Thymus (tissue), 11 donors: ENCODE measurements at regions not wholly inside any gene's neighbourhood (a gene's known extent, or its start where the extent isn't known, plus 50 kb on each side); places are given as distances from the start of the nearest gene placed in this dataset.

Experiments used
- DNase-seq, 9 donors: peaks; one replicate each; pipeline ENCODE4 v3.0.0-alpha.2; 2013; ENCODE audit warnings: low spot score in 9 of 9, low read depth in 6 of 9, missing footprints in 1 of 9
- H3K27ac ChIP-seq, 2 donors: one replicate each; pipeline ENCODE4 v1.5.1; 2013; ENCODE audit warnings: control low read depth in 1 of 2, low read depth in 1 of 2, low read length in 1 of 2, mild to moderate bottlenecking in 1 of 2, moderate library complexity in 1 of 2
- H3K27me3 ChIP-seq, 2 donors: one replicate each; pipeline ENCODE4 v1.5.1; 2013; ENCODE audit warnings: low read length in 1 of 2; ENCODE audit not compliant: control insufficient read depth in 2 of 2, insufficient read depth in 1 of 2
- H3K36me3 ChIP-seq, 2 donors: one replicate each; pipeline ENCODE4 v1.5.1; 2013; ENCODE audit warnings: low read length in 1 of 2, mild to moderate bottlenecking in 1 of 2, moderate library complexity in 1 of 2; ENCODE audit not compliant: control insufficient read depth in 2 of 2, insufficient read depth in 2 of 2
- H3K4me1 ChIP-seq, 2 donors: one replicate each; pipeline ENCODE4 v1.5.1; 2013; ENCODE audit warnings: low read length in 2 of 2; ENCODE audit not compliant: control insufficient read depth in 2 of 2, insufficient read depth in 2 of 2
- H3K4me3 ChIP-seq, 2 donors: one replicate each; pipeline ENCODE4 v1.5.1; 2013; ENCODE audit warnings: low read length in 2 of 2, control low read depth in 1 of 2, mild to moderate bottlenecking in 1 of 2
- H3K9me3 ChIP-seq, 2 donors: one replicate each; pipeline ENCODE4 v1.5.1; 2013; ENCODE audit warnings: low read length in 1 of 2, mild to moderate bottlenecking in 1 of 2; ENCODE audit not compliant: control insufficient read depth in 2 of 2, insufficient read depth in 1 of 2
- WGBS: extraction: QIAGEN DNeasy Blood & Tissue Kit; methylation state at CpG from one replicate; pipeline ENCODE4 v1.1.7; 2013; 5-methylcytosine and 5-hydroxymethylcytosine counted together
- donor health status: healthy.

GRCh38 chr15:93246266-93247242 is 157.5 kb upstream of the RGMA start:
- peak in 1 of 9 donors; percentile 34 for DNase-seq
- Histone ChIP-seq H3K9me3 (no peaks in the 10 kb centered on the region), H3K4me3 (no peak overlapping the region), H3K36me3 (no peaks in the 10 kb centered on the region), H3K4me1 (peaks cover 0 to 26% of the 10 kb centered on the region in 2 donors), H3K27me3 (no peaks in the 10 kb centered on the region), H3K27ac (peak overlapping the region in 1 of 2 donors; percentile 53)
- 95% methylated on average over 25 of the region's 25 CpGs for WGBS

- Histone ChIP-seq H3K4me3 (no peak overlapping the region), H3K27ac (no peak overlapping the region), H3K9me3 (no peaks in the 10 kb centered on the region), H3K27me3 (no peaks in the 10 kb centered on the region), H3K4me1 (peaks cover 0 to 26% of the 10 kb centered on the region in 2 donors), H3K36me3 (no peaks in the 10 kb centered on the region)
- WGBS = 92% methylated on average over 5 of the region's 5 CpGs
- no peak for DNase-seq
Measured at GRCh38 chr15:93245661-93246042, 156.6 kb upstream of the RGMA start.

- H3K4me1 ChIP-seq = peaks cover 0 to 26% of the 10 kb centered on the region in 2 donors
- no peaks in the 10 kb centered on the region for H3K9me3 ChIP-seq
- no peak overlapping the region for H3K27ac ChIP-seq
- H3K27me3 ChIP-seq = no peaks in the 10 kb centered on the region
- WGBS = 96% methylated on average over 26 of the region's 26 CpGs
- no peaks in the 10 kb centered on the region for H3K36me3 ChIP-seq
- no peak overlapping the region for H3K4me3 ChIP-seq
- DNase-seq = no peak
Measured at GRCh38 chr15:93244696-93245660, 156.0 kb upstream of the RGMA start.

- Histone ChIP-seq H3K27ac (no peak overlapping the region), H3K27me3 (no peaks in the 10 kb centered on the region), H3K9me3 (no peaks in the 10 kb centered on the region), H3K4me1 (peaks cover 0 to 26% of the 10 kb centered on the region in 2 donors), H3K36me3 (no peaks in the 10 kb centered on the region), H3K4me3 (no peak overlapping the region)
- WGBS = 93% methylated on average over 9 of the region's 9 CpGs
- no peak for DNase-seq
Measured at GRCh38 chr15:93243573-93243972, 154.6 kb upstream of the RGMA start.

DNA sequence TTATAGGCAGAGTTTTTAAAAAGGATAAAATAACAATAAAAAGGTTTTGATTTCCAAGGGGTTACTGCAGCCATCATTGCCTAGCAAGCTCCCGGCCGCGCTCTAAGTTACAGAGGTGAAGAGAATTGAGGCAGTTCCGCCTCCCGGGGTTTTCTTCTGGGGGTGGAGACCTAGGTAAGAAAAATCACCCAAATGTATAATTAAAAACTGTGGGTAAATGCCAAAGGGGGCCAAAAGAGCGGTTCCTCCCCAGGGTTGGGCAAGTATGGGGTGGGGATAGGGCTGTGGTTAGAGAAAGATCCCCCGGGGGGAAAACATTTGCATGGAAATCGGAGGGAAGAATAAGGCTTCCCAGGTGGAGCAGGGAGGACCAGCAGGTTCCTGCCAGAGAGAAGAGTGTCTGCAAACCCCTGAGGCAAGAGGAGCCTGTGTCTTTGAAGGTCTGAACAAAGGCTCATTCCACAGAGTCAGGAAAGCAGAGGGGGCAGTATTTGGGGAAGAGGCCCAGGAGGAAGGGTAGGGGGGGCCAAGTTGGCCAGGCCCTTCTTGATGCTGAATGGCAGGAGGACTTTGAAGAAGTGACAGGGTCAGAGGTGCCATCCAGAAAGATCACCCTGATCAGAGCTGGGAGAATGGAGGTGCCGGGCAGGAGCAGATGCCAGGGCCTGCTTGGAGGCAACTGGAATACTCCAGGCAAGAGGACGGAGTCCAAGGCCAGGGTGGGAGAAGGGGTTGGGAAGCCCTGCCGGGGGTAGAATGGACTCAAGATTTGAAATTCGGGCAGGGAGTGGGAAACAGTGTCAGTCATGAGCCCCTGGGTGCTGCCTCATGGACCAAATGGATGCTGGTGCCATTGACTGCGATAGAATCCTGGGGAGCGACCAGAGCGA is 152.9 kb upstream of the RGMA start:
- Histone ChIP-seq H3K36me3 (no peaks in the 10 kb centered on the region), H3K27ac (no peak overlapping the region), H3K27me3 (no peaks in the 10 kb centered on the region), H3K9me3 (no peaks in the 10 kb centered on the region), H3K4me3 (no peak overlapping the region), H3K4me1 (peaks cover 0 to 19% of the 10 kb centered on the region in 2 donors)
- 88% methylated on average over 15 of the region's 15 CpGs for WGBS
- DNase-seq = no peak

GRCh38 chr15:93239993-93240392 is 151.0 kb upstream of the RGMA start:
- Histone ChIP-seq H3K27ac (no peak overlapping the region), H3K27me3 (no peaks in the 10 kb centered on the region), H3K9me3 (no peaks in the 10 kb centered on the region), H3K4me3 (no peak overlapping the region), H3K36me3 (no peaks in the 10 kb centered on the region), H3K4me1 (peaks cover 0 to 17% of the 10 kb centered on the region in 2 donors)
- 100% methylated on average over 3 of the region's 3 CpGs for WGBS
- no peak for DNase-seq

DNA sequence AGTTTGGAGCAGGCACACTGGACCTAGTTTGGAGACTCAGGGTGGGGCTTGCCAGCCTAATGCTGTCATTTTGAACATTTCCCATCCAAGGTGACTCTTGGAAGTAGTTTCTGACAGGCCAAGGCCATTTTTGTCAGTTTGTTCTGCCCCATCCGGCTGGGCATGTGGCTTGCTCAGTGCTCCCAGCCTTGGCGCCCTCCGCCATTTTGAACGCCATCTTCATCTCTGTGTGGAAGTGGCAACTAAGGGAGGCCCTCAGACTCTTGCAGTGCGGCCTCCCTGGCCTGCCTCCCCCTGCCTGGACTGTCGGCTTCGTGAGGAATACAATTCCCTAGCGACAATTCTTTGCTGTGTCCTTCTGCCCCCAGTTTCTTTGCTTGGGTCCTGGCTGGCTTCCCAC is 150.6 kb upstream of the RGMA start:
- no peak overlapping the region for H3K4me3 ChIP-seq
- no peaks in the 10 kb centered on the region for H3K9me3 ChIP-seq
- no peak overlapping the region for H3K27ac ChIP-seq
- WGBS = 98% methylated on average over 8 of the region's 8 CpGs
- no peak for DNase-seq
- peaks cover 0 to 13% of the 10 kb centered on the region in 2 donors for H3K4me1 ChIP-seq
- H3K27me3 ChIP-seq = no peaks in the 10 kb centered on the region
- H3K36me3 ChIP-seq = no peaks in the 10 kb centered on the region

- Histone ChIP-seq H3K36me3 (no peaks in the 10 kb centered on the region), H3K27ac (no peak overlapping the region), H3K4me1 (peaks cover 0 to 13% of the 10 kb centered on the region in 2 donors), H3K4me3 (no peak overlapping the region), H3K27me3 (no peaks in the 10 kb centered on the region), H3K9me3 (no peaks in the 10 kb centered on the region)
- no peak for DNase-seq
- 92% methylated on average over 8 of the region's 8 CpGs for WGBS
Measured at GRCh38 chr15:93238641-93239040, 149.6 kb upstream of the RGMA start.
